ENCODE measurements at regions not wholly inside any gene's neighbourhood (a gene's known extent, or its start where the extent isn't known, plus 50 kb on each side); places are given as distances from the start of the nearest gene placed in this dataset.

DNA sequence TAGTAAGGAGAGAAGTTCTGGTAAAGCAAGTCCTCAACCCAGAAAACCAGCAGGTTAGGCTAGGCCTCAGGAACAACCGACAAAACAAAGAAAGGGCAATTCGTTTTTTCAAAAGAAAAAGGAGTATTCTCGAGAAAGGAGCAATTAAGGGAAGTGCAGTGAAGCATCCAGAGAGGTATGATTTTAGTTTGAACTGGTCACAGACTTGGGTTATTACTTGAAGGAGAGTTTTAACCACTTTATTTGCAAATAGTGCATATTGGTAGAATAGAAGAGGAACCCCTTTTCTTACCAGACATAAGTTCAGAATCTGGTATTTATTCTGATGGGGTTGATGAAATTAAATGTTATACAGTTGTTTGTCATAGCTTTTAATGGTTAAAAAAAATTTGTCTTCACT, 110.0 kb upstream of the GCFC2 start:
- DNase-seq (ENCODE audit: low read depth, low spot score): no peak

DNA sequence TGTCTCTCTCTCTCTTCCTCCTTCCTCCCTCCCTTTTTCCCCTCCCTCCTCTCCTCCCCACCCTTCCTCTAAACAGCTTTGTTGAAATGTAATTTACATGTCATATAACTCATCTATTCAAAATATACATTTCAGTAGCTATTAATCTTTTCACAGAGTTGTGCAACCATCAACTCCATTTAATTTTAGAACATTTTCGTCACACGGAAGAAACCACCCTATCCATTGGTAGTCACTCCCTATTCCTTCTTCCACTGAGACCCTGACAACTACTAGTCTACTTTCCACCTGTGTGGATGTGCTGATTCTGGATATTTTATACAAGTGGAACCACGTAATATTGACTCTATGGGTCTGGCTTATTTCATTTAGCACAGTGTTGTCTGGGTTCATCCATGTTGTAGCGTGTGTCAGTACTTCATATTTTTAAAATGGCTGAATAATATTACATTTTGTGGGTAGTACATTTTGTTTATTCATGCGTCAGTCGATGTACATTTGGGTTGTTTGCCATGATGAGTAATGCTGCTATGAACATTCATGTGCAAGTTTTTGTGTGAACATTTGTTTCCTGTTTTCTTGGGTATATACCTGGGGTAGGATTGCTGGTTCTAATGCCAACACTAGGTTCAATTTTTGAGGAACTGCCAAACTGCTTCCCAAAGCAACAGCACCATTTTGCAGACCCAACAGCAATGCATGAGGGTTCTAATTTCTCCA, 100.1 kb upstream of the GCFC2 start:
- DNase-seq (ENCODE audit: low read depth, low spot score): no peak

DNA sequence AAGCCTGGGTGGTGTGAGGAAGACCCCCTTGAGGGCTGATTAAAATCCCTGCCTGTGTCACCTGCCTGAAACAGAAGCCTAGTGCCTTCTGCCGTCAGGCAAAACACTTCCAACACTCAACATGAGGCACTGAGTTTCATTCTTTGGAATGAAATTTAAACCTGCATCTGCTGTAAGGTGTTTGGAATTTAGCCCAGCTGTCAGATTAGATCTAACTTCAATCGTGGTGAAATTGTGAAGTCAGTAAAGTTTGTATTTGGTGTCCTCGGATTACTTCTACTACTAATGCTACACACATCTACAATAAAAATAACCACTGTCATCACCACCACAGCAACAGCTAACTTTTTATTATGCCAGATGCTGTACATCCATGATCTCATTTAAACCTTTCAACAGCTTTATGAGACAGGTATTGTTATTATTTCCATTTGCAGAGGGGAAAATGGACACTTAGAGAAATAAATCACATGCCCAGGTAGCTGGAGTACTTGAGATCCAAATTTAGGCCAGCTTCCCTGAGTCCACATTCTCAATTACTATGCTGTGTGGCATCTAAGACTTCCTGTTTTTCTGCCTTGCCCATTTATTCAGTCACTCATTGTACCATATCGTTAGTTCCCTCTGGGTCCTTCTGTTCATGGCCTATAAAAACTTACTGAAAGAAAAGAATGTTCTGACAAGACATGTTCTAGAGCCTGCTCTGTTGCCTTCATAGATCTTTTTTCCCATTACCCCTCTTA, 98.2 kb upstream of the GCFC2 start:
- peak; percentile 11 for DNase-seq (ENCODE audit: low read depth, low spot score)

DNA sequence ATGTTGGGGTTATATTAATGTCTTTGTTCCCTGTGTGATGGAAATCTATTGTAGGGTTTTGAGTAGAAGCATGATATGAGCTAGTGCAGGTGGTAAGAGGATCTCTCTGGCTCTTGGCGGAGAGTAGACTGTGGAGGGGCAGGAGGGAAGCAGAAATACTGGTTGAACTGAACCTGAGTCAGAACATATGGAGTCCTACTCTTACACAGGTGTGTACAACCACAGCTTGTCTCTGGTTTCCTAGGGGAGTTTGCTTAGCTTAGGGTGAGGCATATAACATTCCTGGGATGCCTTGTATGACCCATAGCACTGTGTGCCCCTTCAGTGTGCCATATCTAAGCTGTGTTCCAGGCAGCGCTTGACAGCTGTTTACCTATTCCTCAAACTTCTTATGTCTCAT, 97.3 kb upstream of the GCFC2 start:
- no peak for DNase-seq (ENCODE audit: low read depth, low spot score)

DNA sequence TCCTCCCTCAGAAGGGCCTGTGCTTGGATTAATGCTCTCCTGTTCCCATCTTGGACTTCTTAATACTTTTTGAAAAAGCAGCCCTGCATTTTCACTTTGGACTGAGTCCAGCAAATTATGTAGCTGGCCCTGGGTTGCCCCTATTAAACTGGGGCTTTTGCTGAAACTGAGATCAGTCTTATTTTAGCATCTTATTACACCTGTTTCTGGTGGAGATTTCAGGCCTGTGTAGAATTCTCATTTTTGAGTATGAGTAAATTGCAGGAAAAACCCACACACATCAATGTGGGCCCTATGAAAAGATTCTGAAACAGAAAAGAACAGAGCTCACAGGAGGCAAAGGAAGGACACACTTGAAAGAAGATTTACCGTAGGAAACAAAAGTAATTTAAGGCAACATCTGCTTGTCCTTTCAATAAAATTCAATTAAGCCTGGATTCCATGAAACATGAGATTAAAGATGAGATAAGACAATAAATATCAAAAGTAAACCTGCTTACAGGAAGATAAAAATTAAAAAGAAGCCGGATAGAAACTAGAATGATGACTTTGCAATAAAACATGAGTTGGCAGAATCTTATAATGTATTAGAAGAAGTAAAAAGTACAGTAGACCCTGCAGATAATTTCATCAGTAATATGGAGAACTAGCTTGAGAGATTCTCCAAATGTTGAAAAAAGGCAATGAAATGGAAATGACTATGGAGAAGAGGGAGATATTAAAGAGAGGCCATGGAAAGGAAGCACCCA, 90.7 kb upstream of the GCFC2 start:
- DNase-seq (ENCODE audit: low read depth, low spot score): no peak

DNA sequence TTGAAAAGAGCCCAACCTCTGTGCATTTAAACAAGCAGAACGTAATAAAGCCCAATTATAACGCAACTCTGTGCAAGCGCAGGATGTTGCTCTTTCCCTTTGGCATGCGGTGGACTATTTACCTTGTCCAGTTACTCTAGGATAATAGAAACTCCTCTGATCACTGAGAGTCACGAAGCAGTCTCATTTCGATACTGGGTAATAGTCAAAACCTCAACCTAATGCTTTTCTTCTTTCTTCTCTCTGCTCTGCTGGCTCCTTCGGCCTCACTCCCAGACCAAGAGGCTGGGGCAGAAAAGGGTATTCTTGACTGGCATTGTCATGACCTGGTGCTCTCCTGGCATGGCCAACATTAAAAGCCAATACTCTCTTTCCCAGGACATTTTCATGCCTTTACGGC, 89.7 kb upstream of the GCFC2 start:
- DNase-seq (ENCODE audit: low read depth, low spot score): no peak

DNA sequence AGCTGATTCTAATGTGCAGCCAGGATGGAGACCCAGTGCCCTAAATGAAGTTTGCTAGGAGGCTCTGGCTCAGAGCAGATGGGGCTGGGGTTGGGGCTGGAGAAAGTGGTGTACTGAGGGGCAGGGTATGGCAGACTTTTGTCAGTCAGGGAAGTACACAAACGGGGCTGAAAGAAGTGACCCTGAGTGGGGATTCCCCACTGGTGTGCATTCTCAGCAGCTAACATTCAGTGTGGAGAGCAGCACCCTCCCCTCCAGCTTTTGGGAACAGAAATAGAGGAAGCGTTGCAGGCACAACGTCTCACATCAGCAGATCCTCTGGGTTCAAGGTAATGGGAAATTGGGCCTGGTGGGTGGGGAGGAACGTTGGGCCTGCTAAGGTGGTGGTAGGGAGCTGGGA, 89.1 kb upstream of the GCFC2 start:
- no peak for DNase-seq (ENCODE audit: low read depth, low spot score)

DNA sequence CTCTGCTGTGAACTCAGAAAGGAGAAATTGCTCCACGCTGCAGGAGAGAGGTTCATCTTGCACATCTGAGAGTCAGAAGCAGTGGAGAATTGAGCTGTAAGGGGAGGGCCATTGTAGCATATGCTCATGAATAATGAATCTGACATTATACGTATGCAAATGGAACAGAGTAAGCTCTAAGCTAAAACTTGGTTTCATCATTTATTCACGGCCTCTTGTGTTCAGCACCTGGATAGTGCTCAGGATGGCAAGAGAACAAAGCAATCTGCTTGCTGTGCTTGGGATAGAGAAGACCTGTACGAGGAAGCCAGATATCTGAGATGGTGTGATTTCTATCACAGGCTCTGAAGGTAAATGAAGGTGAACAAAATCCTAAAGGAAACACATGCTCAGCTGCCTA, 87.9 kb upstream of the GCFC2 start:
- DNase-seq (ENCODE audit: low read depth, low spot score): no peak

DNA sequence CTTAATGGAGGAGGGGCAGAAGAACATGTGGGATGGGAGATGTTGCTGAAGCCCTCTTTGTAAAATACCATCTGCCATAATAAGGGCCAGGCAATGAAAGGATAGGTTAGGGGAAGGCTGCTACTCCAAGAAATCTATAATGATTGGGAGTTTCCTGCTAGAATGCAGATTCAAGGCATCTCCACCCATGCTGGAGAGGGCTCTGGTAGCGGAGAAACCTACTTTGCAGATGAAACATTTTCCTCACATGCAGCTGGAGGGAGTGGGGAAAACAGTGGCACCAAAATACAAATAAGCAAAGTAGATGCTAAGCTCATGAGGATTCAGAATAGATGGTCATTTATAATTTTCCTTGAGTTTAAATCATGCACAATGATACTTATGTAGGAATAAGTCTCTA, 82.3 kb upstream of the GCFC2 start:
- no peak for DNase-seq (ENCODE audit: low read depth, low spot score)

DNA sequence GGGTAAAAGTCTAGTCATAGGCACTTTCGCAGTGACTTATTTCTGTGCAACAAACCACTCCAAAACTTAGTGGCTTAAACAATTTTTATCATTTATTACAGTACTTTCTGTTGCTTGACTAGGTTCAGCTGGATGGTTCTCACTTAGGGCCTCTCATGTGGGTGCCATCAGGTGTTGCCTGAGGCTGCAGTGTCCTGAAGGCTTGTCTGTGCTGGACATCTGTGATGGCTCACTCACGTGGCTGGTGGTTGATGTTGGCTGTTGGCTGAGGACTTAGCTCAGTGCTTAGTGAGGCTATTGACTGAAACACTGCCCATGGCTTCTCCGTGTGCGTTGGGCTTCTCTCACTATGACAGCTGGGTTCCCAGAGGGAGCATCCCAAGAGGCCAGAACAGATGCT, 81.4 kb upstream of the GCFC2 start:
- no peak for DNase-seq (ENCODE audit: low read depth, low spot score)

DNA sequence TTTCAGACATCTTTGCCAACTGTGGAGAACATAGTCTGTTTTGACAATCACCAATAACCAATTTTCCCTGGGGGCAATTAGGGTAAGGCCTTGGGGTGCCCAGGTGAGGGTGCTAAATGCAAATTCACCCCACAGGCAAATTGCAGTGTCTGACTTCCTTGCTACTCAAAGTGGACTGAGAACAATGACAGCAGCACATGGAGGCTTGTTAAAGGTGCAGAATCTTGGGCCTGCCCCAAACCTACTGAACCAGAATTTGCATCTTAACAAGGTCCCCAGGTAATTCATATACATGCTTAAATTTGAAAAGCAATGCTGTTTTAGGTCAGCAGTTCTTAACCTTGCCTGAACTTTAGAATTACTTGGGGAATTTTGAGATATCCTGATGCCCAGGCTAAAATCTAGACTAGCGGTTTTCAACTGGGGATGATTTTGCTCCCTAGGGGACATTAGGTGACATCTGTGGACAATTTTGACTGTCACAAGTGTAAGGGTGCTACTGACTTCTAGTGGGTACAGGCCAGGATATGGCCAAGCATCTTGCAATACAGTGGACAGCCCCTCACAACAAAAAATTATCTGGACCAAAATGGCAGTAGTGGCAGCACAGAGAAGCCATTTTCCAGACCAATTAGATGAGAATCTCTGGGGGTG, 80.2 kb upstream of the GCFC2 start:
- no peak for DNase-seq (ENCODE audit: low read depth, low spot score)

DNA sequence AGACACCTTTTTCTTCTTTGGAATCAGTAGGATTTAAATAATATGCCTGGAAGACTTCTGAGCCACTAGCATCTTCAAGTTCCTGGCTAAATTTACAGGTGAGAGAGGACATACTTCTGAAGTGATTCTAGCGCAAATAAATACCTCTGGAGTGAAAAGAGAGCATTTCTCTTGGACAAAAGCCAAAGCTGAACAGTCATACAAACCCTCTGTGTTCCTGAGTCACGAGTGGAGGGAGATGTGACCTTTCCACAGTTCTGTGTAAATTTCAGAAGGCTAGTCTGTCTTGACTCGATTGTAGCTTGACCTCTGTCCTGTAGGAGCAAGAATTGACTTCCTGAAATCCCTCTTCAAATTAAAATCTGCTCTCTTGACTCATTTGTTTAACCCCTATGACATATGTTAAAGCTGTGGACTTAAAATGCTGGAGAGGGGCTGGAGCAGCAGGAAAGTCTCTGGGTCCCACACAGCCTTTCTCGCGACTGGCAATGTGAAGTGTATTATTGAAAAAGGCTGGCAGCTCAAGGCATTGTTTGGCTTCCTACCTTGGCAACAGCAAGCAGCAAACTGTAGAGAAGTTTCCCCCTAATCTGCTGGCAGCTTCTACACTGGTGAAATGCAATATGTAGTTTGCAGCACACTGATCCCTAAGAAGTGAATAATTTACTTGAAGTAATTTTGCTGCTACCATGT, 79.6 kb upstream of the GCFC2 start:
- peak; percentile 34 for DNase-seq (ENCODE audit: low read depth, low spot score)

DNA sequence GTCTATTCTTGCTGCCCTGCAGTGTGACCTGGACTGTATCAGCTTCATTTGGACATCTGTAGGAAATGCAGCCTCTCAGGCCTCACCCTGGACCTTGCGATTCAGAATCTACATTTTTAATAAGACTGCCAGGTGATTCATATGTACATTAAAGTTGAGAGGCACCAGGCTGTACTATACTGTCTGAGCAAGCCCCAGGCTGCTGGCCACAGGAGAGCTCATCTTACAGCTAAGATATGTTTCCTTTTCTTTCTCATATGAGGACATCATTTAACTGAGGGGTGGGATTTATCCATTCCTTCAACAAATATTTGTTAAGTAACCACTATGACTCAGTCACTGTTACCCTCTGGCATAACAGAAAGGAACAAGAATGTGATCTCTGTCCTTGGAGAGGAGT, 78.2 kb upstream of the GCFC2 start:
- DNase-seq (ENCODE audit: low read depth, low spot score): peak; percentile 40

DNA sequence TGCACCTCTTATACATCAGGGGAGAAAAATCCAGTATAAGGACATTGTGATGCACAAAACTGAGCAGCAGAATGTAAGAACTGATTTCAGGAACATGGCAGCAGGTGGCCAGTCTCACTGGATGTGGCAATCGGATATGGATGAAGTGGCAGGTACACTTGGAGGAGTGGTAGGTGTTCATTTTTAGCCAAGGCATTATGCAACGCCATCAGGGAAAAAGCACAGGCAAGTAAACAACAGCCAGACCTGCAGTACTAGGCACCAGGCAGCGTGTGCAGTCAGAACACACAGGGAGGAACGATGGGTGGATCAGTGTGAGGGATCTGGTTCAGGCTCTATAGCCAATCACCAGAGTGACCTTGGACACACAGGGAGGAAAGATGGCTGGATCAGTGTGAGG, 77.4 kb upstream of the GCFC2 start:
- DNase-seq (ENCODE audit: low read depth, low spot score): no peak

DNA sequence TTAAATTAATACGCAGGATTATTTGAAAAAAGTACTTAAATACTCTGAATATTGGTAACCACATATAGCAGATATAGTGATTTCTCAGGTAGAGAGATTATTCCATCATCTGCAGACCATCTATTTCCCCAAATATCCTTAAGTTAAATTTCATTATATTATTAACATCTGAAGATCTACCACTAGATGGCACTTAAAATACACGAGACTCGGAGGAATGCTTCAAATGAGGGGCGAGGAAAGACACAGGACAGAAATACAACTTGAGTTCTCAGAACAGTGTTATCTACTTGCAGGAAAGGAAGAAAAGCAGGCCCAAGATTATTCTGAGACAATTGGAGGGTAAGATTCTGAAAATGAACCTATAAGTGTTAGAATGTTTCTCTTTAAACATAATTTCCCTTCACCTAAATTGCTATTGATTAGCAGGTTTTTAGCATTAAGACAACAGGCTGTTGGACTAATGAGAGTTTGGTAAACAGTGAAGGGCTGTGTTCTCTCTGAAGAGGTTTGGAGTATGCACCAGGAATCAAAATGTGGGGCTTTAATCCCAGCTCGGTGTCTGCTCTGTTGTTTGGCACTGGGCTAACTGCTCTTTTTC, 76.9 kb upstream of the GCFC2 start:
- peak; percentile 73 for DNase-seq (ENCODE audit: low read depth, low spot score)

DNA sequence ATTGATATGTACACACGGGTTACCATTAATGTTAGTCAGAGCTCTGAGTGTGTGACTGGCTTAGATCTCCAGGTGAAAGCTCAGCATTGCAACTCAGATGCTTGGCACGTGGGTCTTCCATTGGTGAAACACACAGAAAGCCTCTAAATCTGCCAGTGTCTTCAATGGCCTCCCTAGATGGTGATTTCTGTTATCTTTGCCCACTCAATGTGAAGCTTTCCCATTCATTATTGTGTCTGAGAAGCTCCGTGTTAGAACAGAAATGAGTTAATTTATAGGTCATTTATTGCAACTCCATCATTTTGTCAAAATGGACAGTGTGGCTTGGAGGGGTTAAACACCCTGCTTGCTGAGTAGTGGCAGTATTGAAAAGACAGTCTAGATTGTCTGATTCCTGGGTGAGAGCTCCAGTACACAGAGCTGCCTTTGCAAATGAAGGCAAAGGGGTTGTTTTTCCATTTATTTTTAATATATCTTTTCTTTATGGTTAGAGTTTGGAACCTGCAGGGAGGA, 64.7 kb upstream of the GCFC2 start:
- no peak for DNase-seq (ENCODE audit: low read depth, low spot score)

DNA sequence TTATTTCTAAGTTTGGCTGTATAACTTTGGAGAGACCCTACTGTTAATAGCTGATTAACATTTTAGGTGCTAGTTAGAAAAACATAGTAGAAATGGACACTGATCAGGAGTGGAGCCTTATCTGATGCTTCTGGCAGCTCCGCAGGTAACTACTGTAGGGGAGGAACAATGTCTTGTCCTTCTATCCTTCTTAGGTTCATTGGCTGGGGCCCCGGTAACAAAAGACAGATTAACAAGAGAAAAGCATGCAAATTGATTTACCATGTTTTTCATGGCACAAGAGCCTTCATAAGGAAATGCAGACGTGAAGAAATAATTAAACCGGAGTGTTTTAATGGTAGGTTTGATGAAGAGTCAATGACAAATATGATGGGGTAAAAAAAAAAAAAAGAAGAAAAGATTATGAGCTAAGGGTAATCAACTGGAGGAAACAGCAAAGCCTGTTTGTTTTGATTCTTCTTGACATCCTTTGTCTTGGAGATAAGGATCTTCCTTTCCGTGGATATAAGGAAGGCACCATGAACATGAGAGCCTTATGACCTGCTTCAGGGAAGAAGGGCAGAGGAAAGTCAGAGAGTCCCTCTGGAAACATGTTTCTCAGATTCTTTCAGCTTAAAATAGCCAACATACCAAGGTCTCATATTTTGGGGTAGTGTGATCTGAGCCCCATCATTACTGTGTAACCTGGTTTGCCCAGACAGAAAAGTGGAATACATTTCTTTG, 62.4 kb upstream of the GCFC2 start:
- DNase-seq (ENCODE audit: low read depth, low spot score): no peak

DNA sequence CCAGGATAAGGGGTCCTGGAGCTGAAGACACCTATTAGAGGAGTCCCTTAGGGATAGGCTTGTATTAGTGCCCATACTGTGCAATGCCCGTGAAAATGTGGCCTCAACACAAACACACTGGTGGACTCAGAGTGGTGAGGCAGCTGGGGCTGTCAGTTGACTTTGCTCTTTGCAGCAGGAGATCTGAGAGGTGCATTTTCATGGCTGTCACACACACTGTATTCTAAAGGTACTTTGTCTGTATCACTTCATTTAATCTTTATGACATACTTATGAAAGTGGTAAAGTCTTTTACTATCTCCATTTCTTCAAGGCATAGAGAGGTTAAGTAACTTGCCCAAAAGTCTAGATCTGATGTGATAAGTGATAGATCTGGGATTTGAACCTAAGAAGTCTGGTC, 55.1 kb upstream of the GCFC2 start:
- no peak for DNase-seq (ENCODE audit: low read depth, low spot score)

DNA sequence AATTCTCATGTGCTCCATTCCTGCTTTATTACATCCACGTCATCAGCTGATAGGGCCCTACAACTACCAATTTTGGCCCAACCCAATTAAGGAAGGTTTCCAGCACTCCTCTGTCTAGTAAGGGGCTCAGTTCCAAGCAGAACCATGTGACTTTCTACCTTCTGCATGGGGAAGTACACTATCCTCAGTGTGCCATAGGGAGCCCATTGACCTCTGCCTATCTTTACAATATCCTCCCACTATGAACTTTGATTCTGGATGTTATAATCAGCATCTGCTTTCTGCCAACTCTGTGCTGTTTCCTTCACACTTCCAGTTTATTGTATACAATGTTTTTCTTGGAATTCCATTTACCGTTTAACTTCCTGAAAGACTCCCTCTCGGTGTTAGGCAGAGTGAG, 53.9 kb upstream of the GCFC2 start:
- no peak for DNase-seq (ENCODE audit: low read depth, low spot score)
